ENCODE measurements at regions not wholly inside any gene's neighbourhood (a gene's known extent, or its start where the extent isn't known, plus 50 kb on each side); places are given as distances from the start of the nearest gene placed in this dataset.

DNA sequence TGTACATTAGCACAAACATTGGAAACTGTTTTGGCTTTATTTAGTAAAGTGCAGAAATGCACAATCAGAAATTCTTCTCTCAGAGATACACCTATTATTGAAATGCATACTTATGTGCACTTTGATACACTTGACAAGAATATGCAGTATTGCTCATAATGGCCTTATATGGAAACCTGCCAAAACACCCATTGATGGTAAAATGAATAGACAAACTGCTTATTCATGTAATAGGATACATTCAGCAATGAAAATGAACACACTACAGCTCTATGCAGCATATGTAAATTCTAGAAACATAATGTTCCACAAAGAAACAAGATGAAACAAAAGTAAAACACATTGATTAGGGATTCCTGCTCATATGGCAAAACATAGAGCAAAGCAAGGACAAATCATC, 223.9 kb downstream of the S1PR1 start:
- DNase-seq (ENCODE audit: extremely low read depth, low read depth) = no peak
- no peak for TF ChIP-seq CTCF (IDR thresholded peaks at IDR 0.05; ENCODE audit: low read depth, low read length)

DNA sequence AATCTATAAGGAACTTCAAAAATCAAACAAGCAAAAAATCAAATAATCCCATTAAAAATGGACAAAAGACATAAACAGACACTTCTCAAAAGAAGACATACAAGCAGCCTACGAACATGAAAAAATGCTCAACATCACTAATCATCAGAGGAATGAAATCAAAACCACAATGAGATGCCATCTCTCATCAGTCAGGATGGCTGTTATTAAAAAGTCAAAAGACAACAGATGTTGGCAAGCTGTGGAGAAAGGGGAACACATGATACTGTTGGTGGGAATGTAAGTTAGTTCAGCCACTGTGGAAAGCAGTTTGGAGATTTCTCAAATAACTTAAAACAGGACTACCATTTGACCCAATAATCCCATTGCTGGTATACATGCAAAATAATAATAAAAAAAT, 226.4 kb downstream of the S1PR1 start:
- no peak for TF ChIP-seq CTCF (IDR thresholded peaks at IDR 0.05; ENCODE audit: low read depth, low read length)
- DNase-seq (ENCODE audit: extremely low read depth, low read depth) = no peak

DNA sequence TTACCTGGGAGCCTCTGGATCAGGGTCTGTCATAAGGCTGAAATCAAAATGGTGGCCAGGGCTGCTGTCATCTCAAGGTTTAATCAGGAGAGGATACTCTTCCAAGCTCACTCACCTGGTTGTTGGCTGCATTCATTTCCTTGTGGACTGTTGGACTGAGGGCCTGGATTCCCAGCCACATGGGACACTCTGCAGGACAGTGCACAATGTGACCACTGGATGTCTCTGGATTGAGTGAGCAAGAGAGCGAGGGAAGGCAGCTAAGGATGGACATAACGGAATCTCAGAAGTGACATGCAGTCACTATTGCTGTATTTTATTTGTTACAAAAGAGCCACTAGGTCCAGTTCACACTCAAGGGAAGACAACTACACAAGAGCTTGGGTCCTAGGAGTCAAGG, 229.1 kb downstream of the S1PR1 start:
- no peak for TF ChIP-seq CTCF (IDR thresholded peaks at IDR 0.05; ENCODE audit: low read depth, low read length)
- no peak for DNase-seq (ENCODE audit: extremely low read depth, low read depth)

- TF ChIP-seq CTCF (IDR thresholded peaks at IDR 0.05; ENCODE audit: low read depth, low read length) = peak; percentile 21
- DNase-seq (ENCODE audit: extremely low read depth, low read depth) = no peak
These were observed 237.3 kb downstream of the S1PR1 start for GRCh38 chr1:101474039-101474665.

DNA sequence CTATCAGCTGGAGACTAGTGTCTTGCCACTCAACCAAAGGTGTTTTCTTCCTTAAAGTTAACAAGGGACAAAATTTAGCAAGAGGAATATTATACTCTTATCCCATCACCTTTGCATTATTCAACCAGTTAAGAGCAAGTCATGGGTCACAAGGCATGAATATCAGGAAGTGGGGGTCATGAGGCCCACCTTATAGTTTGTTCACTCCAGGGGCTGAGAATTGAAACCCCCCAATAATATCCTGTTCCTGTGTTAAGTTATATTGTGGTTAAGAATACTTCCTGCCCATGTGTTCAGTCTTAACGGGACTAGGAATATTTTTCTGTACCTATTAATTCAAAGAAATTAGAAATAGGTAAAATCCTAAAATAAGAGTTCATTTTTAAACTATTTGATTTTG, 239.7 kb downstream of the S1PR1 start:
- no peak for TF ChIP-seq CTCF (IDR thresholded peaks at IDR 0.05; ENCODE audit: low read depth, low read length)
- no peak for DNase-seq (ENCODE audit: extremely low read depth, low read depth)

DNA sequence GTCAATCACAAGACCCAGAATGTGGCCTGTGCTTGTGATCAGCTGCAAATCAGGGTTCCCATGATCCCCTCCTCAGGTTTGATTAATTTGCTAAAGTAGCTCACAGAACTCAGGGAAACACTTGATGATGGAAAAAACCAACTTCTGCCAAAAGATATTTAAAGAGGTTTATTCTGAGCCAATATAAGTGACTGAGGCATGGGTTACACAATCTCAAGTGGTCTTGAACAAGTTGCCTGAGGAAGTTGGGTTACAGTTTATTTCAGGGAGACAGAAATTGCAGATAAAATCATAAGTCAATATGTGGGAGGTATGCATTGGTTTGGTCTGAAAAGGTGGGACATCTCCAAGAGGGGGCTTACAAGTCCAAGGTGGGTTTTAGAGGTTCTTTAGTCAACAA, 243.1 kb downstream of the S1PR1 start:
- TF ChIP-seq CTCF (IDR thresholded peaks at IDR 0.05; ENCODE audit: low read depth, low read length) = no peak
- DNase-seq (ENCODE audit: extremely low read depth, low read depth) = no peak

GRCh38 chr1:101482306-101482705, 245.5 kb downstream of the S1PR1 start:
- TF ChIP-seq CTCF (IDR thresholded peaks at IDR 0.05; ENCODE audit: low read depth, low read length) = no peak
- DNase-seq (ENCODE audit: extremely low read depth, low read depth) = no peak

All from AG09319 (cell line).